GM21528 (cell line): ENCODE measurements at regions not wholly inside any gene's neighbourhood (a gene's known extent, or its start where the extent isn't known, plus 50 kb on each side); places are given as distances from the start of the nearest gene placed in this dataset.
A peak's percentile ranks its signal among the peaks of the same experiment; 100 is the strongest.

Experiments
- ATAC-seq: cut with Tn5 transposase; IDR thresholded peaks from one replicate; pipeline ENCODE4 v1.9.1; 2021; ENCODE audit warnings: mild to moderate bottlenecking, moderate library complexity; ENCODE audit not compliant: unreplicated experiment, low FRiP score

DNA sequence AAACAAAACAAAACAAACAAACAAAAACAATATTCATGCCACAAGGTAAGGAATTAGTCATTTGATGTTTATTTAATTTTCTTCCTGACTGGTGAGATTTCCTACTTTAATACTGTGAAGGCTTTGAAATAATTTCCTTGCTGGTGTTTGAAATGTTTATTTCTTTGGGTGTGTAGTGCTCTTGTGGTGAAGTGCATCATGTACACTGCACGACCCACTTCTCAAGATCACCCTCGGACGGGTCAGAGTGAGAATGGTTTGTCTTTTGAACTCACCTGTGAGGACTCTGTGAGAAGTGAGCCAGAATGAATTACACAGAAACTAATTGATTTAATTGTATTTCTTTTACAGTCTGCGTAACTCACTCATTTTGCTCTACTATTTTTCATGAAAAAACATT lies 1211.5 kb downstream of the SORCS1 start:
- no peak for ATAC-seq

DNA sequence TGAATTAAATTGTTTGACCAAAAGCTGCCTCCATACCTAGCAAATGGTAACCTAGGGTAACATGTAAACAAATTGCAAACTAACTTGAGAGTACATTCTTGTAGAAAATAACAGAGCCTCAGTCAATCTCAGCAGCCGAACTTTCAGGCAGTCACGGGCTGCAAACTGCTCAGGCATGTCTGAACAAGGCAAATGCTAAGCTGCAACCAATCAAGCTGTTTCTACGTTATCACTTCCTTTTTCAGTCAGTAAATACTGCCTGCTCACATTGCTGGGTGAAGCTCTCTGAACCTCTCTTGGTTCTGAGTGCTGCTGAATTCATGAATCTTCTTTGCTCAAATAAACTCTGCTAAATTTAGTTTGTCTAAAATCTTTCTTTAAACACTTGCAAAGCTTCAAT lies 1212.4 kb downstream of the SORCS1 start:
- peak; percentile 89 for ATAC-seq

DNA sequence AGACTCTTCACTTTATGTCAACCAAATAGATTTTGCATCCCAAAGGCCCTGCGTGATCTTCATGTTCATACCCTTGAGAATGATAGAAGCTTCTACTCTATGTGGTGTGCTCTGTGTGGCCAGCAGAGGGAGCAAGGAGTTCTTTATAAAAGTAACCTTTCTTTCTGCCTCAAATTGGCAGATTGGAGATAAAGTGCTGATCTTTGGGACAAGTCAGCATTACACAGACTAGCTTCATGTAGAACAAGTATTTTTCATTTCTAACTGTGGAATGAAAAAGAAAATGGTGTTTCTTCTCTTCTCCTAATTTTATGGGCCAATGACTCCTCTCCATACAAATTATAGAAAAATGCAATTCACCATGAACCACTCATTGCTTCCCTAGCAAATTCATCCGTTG lies 1214.1 kb downstream of the SORCS1 start:
- ATAC-seq: peak; percentile 47

DNA sequence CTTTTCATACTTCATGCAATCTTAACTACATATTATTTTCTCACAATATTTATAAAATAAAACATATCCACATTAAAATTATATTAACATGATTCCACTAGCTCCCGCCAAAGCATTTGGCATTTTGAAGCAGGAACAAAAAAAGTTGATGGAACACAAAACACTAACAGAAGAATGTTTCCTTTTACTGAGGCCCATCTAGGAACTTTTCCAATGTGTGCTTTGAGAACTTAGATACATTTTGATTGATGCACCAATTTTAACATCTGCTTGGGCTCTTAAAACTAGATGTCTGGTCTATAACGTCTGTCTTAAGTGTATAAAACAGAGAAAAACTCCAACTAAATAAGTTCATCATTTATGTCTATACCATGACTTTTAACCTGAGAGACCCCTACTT lies 1214.8 kb downstream of the SORCS1 start:
- no peak for ATAC-seq

DNA sequence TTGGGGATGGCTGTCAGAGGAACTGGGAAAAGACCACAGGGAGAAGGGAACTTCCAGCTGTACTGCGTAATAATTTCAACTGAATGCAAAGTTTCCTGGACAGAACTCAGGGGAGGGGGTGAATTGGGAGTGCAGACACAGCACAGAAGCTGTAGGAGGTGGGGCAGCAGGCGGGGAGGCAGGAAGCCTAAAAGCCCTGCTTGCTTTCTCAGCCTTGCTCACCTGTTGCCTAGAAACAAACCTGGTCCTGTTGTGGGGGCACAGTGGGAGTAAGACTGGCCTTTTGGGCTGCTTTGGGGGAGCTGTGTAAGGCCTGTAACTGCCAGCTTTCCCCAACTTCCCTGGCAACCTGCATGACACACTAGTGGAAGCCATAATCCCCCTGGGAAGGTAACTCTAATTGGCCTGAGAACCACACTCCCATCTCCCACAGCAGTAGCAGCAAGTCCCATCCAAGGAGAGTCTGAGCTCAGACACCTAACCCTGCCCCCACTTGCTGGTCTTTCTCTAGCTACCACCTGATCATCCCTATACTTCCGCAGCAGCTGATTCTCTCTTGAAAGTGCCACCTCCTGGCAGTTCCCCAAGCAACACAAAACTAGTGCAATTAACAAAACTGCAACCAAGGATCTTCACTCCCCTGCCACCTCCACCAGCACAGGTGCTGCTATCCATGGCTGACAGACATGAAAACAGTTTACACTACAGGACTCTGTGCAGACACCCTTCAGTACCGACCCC lies 1239.3 kb downstream of the SORCS1 start:
- ATAC-seq: no peak

DNA sequence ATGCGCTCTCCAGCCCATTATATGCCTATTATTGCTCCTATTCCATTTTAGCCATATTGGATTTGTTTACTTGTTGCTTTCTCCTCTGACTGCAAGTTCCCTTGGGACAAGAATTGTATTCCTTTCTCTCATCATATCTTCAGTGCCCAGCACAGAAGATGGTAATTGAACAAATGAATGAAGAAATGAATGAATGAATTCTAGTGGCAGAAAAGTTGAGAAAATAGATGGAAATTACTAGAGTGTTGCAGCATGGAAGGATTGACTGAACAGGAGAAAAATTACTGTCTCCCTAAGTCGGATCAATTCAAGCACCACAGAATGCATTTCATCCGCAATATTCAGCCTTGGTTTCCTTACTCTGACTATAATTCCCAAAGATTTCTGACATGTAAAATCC lies 1243.2 kb downstream of the SORCS1 start:
- ATAC-seq: no peak

DNA sequence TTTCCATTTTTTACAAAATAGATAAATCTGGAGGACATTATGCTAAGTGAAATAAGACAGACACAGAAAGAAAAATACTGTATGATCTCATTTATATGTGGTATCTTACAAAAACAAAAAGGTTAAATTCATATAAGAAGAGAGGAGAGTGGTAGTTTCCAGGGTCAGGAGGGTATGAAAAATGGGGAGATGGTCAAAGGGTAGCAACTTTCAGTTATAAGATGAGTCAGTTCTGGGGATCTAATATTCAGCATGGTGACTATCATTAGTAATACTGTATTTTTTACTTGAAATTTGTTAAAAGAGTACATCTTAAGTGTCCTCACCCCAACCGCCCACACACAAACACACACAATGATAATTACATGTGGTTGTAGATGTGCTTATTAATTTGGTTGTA lies 1250.1 kb downstream of the SORCS1 start:
- ATAC-seq: no peak

DNA sequence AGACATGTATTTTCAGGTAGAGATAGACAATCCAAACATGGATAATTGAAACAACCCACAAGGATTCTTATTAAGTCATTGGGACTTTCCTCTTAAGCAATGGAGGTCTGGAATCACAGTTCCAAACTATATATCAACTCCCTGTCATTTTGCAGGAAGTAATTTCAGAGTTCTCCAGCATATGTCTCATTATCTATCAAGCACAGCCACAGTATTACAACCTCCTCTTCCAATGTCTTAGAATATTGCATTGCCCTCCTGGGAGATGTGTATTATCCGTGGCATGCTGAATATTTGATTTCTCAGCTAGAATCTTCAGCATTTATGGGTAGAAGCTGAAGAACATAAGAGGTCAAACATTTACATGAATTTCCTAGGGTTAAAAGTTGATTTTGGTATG lies 1255.8 kb downstream of the SORCS1 start:
- ATAC-seq: no peak

DNA sequence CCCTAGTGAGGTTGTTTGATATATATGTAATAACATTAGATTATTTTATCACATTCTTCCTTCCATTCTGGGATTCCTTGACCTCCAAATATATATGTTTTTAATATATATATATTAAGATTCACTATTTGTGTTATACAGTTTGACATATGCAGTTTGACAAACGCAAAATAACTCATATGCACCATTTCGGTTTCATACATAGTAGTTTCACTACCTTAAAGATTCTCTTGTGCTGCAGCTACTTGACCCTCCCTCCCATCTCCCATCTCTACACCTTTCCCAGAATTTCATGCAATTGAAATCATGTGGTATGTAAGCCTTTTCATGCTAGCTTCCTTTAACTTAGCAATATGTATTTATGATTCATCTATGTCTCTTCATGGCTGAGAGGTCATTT lies 1244.4 kb downstream of the SORCS3 start:
- no peak for ATAC-seq

DNA sequence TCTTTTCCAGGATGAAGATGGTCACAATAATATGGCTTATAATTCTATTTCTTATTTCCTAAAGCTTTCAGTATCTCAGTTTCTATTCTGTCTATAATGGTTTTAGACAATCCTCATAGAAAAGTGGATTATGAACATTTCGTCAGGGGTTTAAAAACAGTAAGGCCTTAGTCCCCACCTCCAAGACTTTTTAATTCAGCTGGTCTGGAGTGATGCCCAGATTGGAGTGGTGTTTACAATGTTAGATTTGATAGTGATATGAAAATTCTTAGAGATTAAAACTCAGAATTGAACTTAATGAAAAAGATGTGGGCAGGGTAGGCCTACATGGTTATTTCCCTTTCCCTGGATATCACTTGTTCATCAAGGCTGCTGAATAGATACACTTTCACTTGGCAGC lies 1238.3 kb downstream of the SORCS3 start:
- ATAC-seq: no peak

DNA sequence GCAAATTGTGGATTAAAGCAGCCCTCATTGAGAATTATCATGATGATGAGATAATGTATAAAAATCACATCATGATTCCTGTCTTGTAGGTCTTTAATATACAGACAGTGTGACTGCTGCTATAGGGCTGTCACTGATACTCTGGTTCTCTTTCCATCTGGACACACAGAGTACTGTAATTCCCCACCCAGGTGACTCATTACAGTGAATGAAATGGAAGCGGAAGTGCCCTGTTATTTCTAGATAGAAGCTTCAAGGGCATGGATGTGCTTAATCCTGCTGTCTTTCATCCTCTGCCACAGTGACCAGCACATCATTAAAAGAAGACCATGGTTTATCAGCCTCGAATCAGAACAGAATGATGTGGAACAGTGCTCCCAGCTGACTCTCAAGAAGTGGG lies 1234.0 kb downstream of the SORCS3 start:
- ATAC-seq: no peak

DNA sequence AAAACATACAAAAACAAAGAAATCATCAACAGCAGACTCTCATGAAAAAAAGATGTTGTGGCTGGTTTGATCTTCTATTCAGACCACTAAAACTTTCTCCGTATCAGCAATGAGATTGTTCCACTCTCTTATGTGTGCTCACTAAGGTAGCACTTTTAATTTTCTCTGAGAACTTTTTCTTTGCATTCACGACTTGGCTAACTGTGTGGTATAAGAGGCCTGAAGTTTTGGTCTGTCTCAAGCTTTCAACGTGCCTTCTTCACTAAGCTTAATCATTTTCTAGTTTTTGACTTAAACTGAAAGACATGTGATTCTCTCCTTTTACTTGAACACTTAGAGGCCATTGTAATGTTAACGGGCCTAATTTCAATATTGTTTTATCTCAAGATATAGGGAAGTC lies 1231.6 kb downstream of the SORCS3 start:
- no peak for ATAC-seq

DNA sequence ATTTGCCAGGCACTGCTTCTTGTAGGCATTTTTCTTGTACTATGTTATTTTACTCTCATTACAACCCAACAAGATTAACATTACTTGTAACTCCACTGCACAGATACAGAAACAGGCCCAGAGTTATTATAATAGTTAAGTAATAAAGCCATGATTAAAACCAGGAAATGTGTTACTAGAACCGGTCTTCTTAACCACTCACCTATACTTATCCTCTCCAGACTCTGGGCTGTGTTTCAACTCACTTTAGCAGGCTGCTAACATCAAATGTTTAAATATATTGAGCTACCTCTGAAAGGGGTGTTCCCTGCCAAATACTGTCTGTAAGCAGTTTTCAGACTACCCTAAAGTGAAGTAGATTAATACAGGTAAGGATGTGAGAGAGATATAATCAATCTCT lies 1227.8 kb downstream of the SORCS3 start:
- no peak for ATAC-seq

DNA sequence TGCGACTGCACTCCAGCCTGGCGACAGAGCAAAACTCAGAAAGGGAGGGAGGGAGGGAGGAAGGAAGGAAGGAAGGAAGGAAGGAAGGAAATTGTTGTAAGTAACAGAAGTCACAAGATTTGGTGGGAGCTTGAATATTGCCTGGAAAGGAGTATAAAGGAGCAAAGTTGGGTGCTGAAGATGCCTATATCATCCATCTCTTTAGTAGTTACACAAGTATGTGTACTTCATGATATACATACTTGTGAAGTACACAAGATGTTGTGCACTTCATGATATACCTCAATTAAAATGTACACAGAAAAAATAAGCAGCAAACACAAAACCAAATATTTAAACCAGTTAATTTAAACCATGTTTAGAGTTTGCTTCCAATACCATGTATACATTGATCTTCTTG lies 1223.8 kb downstream of the SORCS3 start:
- no peak for ATAC-seq

DNA sequence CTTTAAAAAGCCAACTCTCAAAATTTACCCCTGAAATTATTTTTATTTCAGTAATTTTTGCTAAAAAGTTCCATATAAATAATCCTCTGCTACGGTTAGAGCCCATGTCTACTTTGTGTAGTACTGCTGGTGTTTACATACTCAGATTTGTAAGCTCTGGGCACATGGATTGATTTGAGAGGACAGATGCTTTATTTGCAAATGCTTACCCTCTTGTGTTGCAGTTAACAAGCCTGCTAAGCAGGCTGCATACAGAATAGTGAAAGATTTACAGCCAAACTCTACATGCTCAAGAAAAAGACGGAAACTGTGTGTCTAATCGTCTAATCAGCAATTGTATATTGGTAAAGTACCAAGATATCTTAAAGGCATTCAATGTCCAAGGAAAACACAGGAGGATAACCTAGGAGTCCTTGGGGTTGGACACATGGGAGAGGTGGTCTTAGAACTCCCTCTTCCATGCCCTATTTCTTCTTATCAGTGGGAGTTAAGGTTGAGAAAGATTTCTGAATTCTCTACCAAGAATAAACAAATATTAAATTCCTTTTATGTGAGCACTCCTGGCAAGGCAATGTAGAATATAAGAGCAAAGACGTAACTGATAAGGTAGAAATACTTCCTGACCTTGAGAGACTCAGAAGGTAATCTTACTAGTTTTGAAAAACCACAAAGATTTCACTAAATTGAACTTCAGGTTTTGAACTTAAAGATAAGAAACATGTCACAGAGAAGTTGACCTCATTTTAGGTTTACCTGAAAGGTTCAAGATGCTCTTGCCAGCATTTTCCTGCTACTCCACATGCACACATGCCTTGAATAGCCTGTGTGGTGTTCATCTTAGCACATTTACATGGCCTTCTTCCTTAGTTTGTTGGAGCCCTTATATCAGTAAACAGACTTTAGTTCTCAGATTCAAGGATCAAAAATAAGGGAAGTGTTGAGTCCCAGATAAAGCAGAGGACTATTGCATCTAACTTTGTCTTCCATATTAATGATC lies 1216.5 kb downstream of the SORCS3 start:
- no peak for ATAC-seq

DNA sequence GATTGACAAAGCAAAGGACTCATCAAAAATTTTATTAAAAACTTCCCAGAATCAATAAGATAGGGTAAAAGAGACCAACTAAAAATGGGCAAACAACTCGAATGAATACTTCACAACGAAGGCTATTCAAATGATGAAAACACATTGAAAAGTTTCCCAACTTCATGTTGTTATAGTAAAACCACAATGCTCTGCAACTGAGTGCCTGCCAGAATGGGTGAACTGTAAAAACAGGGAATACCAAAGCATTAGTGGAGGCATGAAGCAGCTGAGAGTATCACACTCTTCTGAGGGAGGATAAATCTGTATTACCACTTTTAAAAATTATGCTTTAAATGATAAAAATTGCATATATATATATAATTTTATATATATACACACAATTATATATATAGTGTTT lies 1214.7 kb downstream of the SORCS3 start:
- ATAC-seq: no peak

DNA sequence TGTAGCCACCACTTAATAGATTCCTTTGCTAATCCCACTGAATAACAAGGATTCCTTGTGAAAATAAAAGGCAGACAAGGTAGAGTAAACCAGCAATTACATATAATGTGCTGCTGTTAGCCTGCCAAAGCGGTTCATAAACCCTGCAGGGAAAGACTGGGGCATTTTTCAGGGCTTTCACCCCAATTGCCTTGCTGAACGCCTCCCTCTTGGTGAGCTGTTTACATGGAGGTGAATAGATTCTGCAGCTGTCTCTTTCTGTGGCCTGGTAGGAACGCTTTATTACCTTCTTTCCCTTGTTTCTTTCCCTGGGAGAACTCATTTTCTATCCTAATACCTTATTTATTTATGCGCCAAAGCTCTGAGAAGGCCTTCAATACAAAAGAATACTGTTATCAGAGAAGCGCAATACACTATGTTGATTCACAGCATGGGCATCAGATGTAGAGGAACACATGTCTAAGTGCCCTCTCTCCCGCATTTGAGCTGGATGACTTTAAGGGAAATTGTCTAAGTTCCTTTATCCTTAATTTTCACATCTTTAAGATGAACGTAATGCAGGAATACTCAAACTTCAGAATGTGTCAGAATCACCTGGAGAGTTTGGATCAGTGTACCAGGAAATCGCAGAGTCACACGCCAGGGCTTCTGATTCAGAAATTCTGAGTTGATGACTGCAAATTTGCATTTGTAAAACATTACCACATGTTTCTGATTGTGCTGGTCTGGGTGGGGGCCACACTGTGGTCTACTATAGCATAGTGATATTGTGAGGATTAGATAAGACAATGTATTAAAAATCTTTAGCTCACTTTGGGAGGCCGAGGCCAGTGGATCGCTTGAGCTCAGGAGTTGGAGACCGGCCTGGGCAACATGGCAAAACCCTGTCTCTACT lies 1203.8 kb downstream of the SORCS3 start:
- ATAC-seq: no peak

DNA sequence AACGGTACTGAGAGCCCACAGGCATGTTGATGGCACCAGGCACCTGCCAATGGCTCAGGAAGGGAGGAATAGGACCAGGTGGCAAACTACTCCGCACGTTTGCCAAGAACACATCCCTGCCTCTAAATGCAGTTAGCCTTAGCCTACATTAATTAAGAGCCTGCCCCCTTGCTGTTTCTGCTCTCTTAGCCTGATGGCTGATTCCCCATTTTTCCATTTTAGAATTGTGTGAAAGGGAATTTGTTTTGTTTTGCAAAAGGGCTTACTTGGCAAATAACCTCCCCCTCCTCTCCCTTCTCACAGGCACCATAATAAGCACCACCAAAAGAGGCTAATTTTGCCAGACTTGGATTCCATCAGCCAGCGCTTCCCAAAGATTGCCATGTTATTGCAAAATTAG lies 1203.2 kb downstream of the SORCS3 start:
- ATAC-seq: no peak

DNA sequence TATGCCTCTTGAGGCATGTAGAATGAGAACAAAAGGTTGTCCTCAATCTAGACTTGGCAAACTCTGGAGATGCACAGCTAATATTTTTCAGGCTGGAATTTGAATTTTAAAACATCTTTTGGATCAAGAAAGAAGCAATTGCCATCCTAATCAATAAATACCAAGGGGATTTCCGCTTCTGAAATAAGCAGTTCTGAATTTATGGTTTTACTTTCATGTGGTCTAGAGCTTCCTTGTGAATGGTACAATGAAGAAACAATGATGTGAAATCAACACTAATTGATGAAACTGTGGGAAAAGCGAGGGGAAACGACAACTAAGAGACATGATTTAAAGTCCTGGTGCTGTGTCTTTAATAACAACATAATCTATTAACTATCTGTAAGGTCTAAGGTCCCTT lies 1202.7 kb downstream of the SORCS3 start:
- ATAC-seq: no peak

DNA sequence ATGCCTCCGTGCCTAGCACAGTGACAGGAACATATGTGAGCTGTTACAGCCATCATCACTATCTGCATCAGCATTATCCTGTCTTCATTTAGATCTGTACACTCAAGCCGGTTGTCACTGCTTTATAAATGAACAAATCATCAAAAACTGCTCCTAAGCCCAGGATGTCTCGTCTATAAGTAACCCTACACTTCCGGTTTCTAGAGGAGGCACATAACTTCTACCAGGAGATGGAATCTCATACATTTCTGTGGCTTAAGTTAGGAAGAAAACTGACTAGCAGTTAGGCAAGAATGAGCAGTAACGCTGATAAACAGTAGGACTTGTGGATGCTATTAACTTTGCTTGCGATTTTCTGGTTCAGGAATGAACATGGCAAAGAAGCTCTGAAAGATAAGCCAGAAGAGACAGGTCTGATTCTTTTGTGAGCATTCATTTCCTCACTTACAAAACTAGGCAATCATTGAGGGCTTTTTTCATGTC lies 1199.2 kb downstream of the SORCS3 start:
- no peak for ATAC-seq

DNA sequence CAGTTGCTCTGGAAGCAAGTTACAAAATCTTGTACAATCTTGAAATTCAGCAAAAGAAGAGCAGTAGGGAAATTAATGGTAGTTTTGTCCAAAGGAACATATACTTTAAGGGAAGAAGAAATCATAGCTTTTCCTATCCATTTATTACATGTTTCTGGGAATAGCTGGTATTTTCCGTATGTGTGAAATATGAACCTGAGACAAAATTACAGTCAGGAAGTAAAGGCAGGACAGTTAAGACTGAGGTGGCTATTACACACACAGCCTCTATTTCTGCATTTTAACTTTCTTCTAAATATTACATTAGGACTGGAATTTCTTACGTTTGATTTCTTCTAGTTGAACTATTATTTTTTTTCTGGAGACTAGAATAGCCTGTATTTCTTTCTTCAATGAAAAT lies 1197.3 kb downstream of the SORCS3 start:
- ATAC-seq: no peak
